Muscle layer of colon (tissue), 2 donors: ENCODE measurements at regions not wholly inside any gene's neighbourhood (a gene's known extent, or its start where the extent isn't known, plus 50 kb on each side); places are given as distances from the start of the nearest gene placed in this dataset.

ENCODE experiments used
- H3K27ac ChIP-seq: one replicate; pipeline ENCODE4 v1.7.0; 2013; ENCODE audit warnings: low read depth, mild to moderate bottlenecking, low read length, moderate library complexity
- H3K27me3 ChIP-seq, 2 donors: one replicate each; pipeline ENCODE4 v1.7.0; 2013; ENCODE audit warnings: low read length in 2 of 2, mild to moderate bottlenecking in 2 of 2; ENCODE audit not compliant: insufficient read depth in 2 of 2, control insufficient read depth in 1 of 2
- H3K36me3 ChIP-seq: one replicate; pipeline ENCODE4 v1.7.0; 2013; ENCODE audit warnings: mild to moderate bottlenecking, low read length; ENCODE audit not compliant: insufficient read depth
- H3K4me1 ChIP-seq: one replicate; pipeline ENCODE4 v1.7.0; 2013; ENCODE audit warnings: mild to moderate bottlenecking, low read length; ENCODE audit not compliant: insufficient read depth
- H3K4me3 ChIP-seq, 2 donors: one replicate each; pipeline ENCODE4 v1.7.0; 2013; ENCODE audit warnings: low read length in 2 of 2, low read depth in 1 of 2, mild to moderate bottlenecking in 1 of 2, moderate library complexity in 1 of 2
- H3K9ac ChIP-seq: one replicate; pipeline ENCODE4 v1.7.0; 2013; ENCODE audit warnings: low read length
- H3K9me3 ChIP-seq: one replicate; pipeline ENCODE4 v1.7.0; 2013; ENCODE audit warnings: mild to moderate bottlenecking, low read length
- donor health status: abdominal sarcoma.
- donor health status: Adenocarcinoma of cecum.

GRCh38 chr1:166354406-166354805, 187.6 kb upstream of the FAM78B start:
- no peaks in the 10 kb centered on the region for H3K9me3 ChIP-seq
- H3K4me3 ChIP-seq, result no peak overlapping the region
- no peaks in the 10 kb centered on the region for H3K36me3 ChIP-seq
- H3K4me1 ChIP-seq, result no peaks in the 10 kb centered on the region
- no peak overlapping the region for H3K27ac ChIP-seq
- no peaks in the 10 kb centered on the region for H3K27me3 ChIP-seq
- H3K9ac ChIP-seq, result no peak overlapping the region

- H3K4me1 ChIP-seq, result no peaks in the 10 kb centered on the region
- H3K36me3 ChIP-seq, result no peaks in the 10 kb centered on the region
- no peak overlapping the region for H3K4me3 ChIP-seq
- H3K9me3 ChIP-seq, result no peaks in the 10 kb centered on the region
- no peaks in the 10 kb centered on the region for H3K27me3 ChIP-seq
- no peak overlapping the region for H3K27ac ChIP-seq
- no peak overlapping the region for H3K9ac ChIP-seq
These were observed 198.3 kb upstream of the FAM78B start for GRCh38 chr1:166365081-166365480.

DNA sequence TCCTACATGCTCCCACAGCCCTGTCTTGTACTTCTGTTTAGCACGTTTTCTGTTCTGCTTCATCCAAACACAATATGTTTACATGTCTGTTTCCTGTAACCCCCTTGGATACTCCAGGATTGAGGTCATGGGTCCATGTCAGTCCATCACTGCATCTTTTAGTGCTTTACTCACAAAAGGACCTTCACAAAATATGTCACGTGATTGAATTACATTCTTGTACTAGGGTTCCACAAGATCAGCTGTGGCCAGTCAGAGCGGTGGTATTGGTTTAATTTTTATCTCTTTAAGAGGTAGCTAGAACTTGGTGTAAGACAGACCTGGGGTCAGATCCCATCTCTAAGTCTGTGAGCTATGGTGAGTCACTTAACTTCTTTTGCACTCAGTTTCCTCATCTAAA, 201.2 kb upstream of the FAM78B start:
- no peaks in the 10 kb centered on the region for H3K36me3 ChIP-seq
- H3K9ac ChIP-seq, result no peak overlapping the region
- H3K4me3 ChIP-seq, result no peak overlapping the region
- H3K4me1 ChIP-seq, result no peaks in the 10 kb centered on the region
- H3K27me3 ChIP-seq, result no peaks in the 10 kb centered on the region
- H3K9me3 ChIP-seq, result no peaks in the 10 kb centered on the region
- no peak overlapping the region for H3K27ac ChIP-seq

DNA sequence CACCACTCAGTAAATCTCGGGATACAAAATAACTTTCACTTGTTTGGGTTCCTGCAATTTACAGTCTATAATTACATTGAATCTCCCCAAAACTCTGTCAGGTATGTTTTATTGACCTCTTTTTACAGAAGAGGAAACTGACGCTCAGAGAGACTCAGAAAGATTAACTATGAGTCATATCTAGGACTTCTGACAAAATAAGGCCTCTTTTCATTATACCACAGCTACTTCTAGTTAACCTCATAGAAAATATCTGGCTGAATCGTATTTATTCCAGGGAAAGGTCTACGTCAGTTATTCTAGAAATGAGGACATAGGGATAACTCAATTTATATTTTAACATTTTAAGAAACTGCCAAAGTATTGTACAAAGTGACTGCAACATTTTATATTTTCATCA, 211.1 kb upstream of the FAM78B start:
- no peaks in the 10 kb centered on the region for H3K36me3 ChIP-seq

DNA sequence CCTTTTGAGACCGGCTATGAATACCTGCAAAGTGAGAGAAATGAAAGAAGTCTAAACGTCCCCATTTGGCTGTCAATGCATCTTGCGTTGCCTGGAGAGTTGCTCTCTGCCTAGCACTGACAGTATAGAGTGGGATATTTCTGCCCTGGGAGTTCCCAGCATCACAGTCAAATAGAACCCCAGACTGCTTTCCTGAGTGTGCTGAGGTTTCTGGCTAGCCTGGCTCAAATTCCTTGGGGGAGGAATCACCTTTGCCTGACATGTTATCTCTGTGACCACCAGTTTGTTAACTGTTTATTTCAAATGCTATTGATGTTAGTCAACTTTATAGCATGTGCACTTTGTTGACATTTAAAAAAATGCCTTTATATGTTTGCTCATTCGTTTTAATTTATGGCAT, 212.0 kb upstream of the FAM78B start:
- Histone ChIP-seq H3K4me3 (no peak overlapping the region), H3K4me1 (no peaks in the 10 kb centered on the region), H3K27me3 (no peaks in the 10 kb centered on the region), H3K36me3 (no peaks in the 10 kb centered on the region), H3K27ac (no peak overlapping the region), H3K9ac (no peak overlapping the region), H3K9me3 (no peaks in the 10 kb centered on the region)

More for the DNA sequence above, 211.1 kb upstream of the FAM78B start:
- Histone ChIP-seq H3K4me1 (no peaks in the 10 kb centered on the region), H3K9ac (no peak overlapping the region), H3K4me3 (no peak overlapping the region), H3K27me3 (no peaks in the 10 kb centered on the region), H3K27ac (no peak overlapping the region), H3K9me3 (no peaks in the 10 kb centered on the region)

- no peak overlapping the region for H3K4me3 ChIP-seq
- no peaks in the 10 kb centered on the region for H3K27me3 ChIP-seq
- H3K36me3 ChIP-seq, result no peaks in the 10 kb centered on the region
- H3K9ac ChIP-seq, result no peak overlapping the region
- H3K9me3 ChIP-seq, result no peaks in the 10 kb centered on the region
- H3K4me1 ChIP-seq, result no peaks in the 10 kb centered on the region
- no peak overlapping the region for H3K27ac ChIP-seq
These were observed 212.6 kb upstream of the FAM78B start for GRCh38 chr1:166379447-166379846.

GRCh38 chr1:166383137-166383536, 216.3 kb upstream of the FAM78B start:
- Histone ChIP-seq H3K9me3 (no peaks in the 10 kb centered on the region), H3K4me1 (no peaks in the 10 kb centered on the region), H3K27ac (no peak overlapping the region), H3K4me3 (no peak overlapping the region), H3K9ac (no peak overlapping the region), H3K36me3 (no peaks in the 10 kb centered on the region), H3K27me3 (no peaks in the 10 kb centered on the region)

DNA sequence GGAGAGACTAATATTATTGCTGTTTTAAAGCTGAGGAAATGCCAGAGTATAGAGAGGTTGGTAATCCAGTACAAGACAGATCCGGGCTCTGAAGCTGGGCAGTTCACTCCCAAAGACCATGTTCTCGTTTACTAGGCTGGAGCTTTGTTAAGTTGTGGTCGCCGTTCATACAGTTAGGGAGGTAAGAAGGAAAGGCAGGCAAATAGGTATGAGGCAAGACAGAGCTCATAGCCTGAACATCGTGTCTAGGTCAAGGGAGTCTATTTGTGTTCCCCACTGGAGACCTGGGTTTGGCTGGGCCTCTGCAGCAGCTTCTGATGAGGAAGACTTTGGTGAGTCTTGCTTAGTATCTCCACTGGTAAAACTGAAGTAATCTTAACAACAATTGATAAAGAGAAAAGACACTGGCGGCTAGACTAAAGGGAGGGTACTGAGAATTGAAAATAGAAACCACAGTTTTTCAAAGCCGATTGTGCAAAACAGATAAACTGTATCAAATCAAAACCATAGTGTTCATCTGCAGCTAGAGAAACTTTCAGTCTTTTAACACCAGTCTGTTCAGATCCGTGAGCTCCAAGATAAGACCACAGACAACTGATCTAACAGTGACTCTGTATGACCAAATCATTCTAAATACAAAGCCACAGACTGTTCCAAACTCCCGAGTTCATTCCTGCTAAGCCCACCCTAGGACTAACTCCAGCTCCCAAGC, 217.0 kb upstream of the FAM78B start:
- Histone ChIP-seq H3K27ac (no peak overlapping the region), H3K27me3 (no peaks in the 10 kb centered on the region), H3K36me3 (no peaks in the 10 kb centered on the region), H3K4me1 (no peaks in the 10 kb centered on the region), H3K9me3 (no peaks in the 10 kb centered on the region), H3K9ac (no peak overlapping the region), H3K4me3 (no peak overlapping the region)

- Histone ChIP-seq H3K4me1 (no peaks in the 10 kb centered on the region), H3K9ac (no peak overlapping the region), H3K27me3 (no peaks in the 10 kb centered on the region), H3K27ac (no peak overlapping the region), H3K9me3 (no peaks in the 10 kb centered on the region), H3K36me3 (no peaks in the 10 kb centered on the region), H3K4me3 (no peak overlapping the region)
These were observed 218.1 kb upstream of the FAM78B start for GRCh38 chr1:166384948-166385347.

DNA sequence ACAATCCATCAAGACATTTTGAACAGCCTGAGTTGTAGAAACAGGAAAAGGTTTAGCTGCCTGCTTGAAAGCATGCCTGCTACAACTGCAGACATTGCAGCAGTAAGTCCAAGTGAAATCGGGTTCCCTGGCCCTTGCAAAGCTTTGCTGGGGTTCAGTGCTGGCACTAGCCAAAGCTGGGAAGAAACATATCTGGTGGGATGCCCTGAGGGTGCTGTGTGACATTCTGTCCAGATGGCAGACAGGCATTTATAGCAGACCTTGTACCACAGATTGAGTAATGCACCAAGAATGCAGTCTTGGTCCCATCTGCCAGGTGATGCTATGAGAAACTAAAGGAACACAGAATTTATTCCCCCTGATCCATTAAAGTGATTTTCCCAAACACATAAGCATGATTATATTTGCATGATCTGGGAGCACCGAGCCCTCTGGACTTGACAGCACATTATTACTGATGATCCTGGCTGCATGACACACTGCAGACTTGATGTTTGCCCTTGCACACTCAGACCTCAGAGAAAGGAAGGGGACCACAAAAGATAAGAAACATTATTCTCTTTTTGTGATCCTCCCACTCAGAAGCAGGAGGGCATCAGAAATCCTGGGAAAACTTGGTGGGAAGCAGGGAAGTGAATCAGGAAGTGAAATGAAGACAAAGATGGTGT, 223.7 kb upstream of the FAM78B start:
- no peaks in the 10 kb centered on the region for H3K27me3 ChIP-seq
- no peak overlapping the region for H3K27ac ChIP-seq
- no peak overlapping the region for H3K9ac ChIP-seq
- H3K4me1 ChIP-seq, result no peaks in the 10 kb centered on the region
- H3K4me3 ChIP-seq, result no peak overlapping the region
- no peaks in the 10 kb centered on the region for H3K9me3 ChIP-seq
- H3K36me3 ChIP-seq, result no peaks in the 10 kb centered on the region

- Histone ChIP-seq H3K4me1 (no peaks in the 10 kb centered on the region), H3K9ac (no peak overlapping the region), H3K4me3 (no peak overlapping the region), H3K27me3 (no peaks in the 10 kb centered on the region), H3K9me3 (no peaks in the 10 kb centered on the region), H3K27ac (no peak overlapping the region), H3K36me3 (no peaks in the 10 kb centered on the region)
These were observed 224.7 kb upstream of the FAM78B start for GRCh38 chr1:166391279-166392066.
